ENCODE measurements at regions not wholly inside any gene's neighbourhood (a gene's known extent, or its start where the extent isn't known, plus 50 kb on each side); places are given as distances from the start of the nearest gene placed in this dataset.

- DNase-seq (ENCODE audit: insufficient read length, low spot score) = no peak
- no peak for TF ChIP-seq CTCF (IDR thresholded peaks at IDR 0.05; ENCODE audit: insufficient read depth, missing control alignments)
- no peak for FAIRE-seq
Observed at GRCh38 chr15:58331913-58332675, 99.7 kb upstream of the LIPC start.

- TF ChIP-seq CTCF (IDR thresholded peaks at IDR 0.05; ENCODE audit: insufficient read depth, missing control alignments) = no peak
- no peak for FAIRE-seq
- DNase-seq (ENCODE audit: insufficient read length, low spot score) = no peak
Observed at GRCh38 chr15:58332676-58333400, 99.0 kb upstream of the LIPC start.

GRCh38 chr15:58334803-58335202 is 97.0 kb upstream of the LIPC start:
- no peak for FAIRE-seq
- no peak for TF ChIP-seq CTCF (IDR thresholded peaks at IDR 0.05; ENCODE audit: insufficient read depth, missing control alignments)
- no peak for DNase-seq (ENCODE audit: insufficient read length, low spot score)

- DNase-seq (ENCODE audit: insufficient read length, low spot score) = no peak
- no peak for TF ChIP-seq CTCF (IDR thresholded peaks at IDR 0.05; ENCODE audit: insufficient read depth, missing control alignments)
- no peak for FAIRE-seq
Observed at GRCh38 chr15:58336161-58336560, 95.6 kb upstream of the LIPC start.

- TF ChIP-seq CTCF (IDR thresholded peaks at IDR 0.05; ENCODE audit: insufficient read depth, missing control alignments) = no peak
- no peak for FAIRE-seq
- DNase-seq (ENCODE audit: insufficient read length, low spot score) = no peak
Observed at GRCh38 chr15:58340176-58340575, 91.6 kb upstream of the LIPC start.

- FAIRE-seq (no peak), DNase-seq (ENCODE audit: insufficient read length, low spot score) (no peak)
- TF ChIP-seq CTCF (IDR thresholded peaks at IDR 0.05; ENCODE audit: insufficient read depth, missing control alignments) = no peak
Observed at GRCh38 chr15:58342508-58342907, 89.3 kb upstream of the LIPC start.

Data from D721Med (cell line).